Uterus (tissue), 3 donors: ENCODE measurements at regions not wholly inside any gene's neighbourhood (a gene's known extent, or its start where the extent isn't known, plus 50 kb on each side); places are given as distances from the start of the nearest gene placed in this dataset.

Experiments
- DNase-seq, 2 donors: peaks; one replicate each; pipeline ENCODE4 v3.0.0-alpha.2; 2019 to 2020
- H3K27ac ChIP-seq, 2 donors: fragments of 200-600 bp; sonication (generic); 1 replicate in 1 of 2; 2 replicates in 1 of 2; pipeline ENCODE4 v1.5.1; 2016 to 2018
- H3K27me3 ChIP-seq, 2 donors: fragments of 200-600 bp; sonication (generic); one replicate each; pipeline ENCODE4 v1.5.1; 2018 to 2019; ENCODE audit warnings: control low read depth in 1 of 2
- H3K36me3 ChIP-seq, 2 donors: fragments of 200-600 bp; sonication (generic); one replicate each; pipeline ENCODE4 v1.5.1; 2019; ENCODE audit warnings: control low read depth in 1 of 2
- H3K4me1 ChIP-seq, 2 donors: fragments of 200-600 bp; sonication (generic); one replicate each; pipeline ENCODE4 v1.5.1; 2018 to 2019; ENCODE audit warnings: control low read depth in 1 of 2
- H3K4me3 ChIP-seq, 2 donors: fragments of 200-600 bp; sonication (generic); 1 replicate in 1 of 2; 2 replicates in 1 of 2; pipeline ENCODE4 v1.5.1; 2018 to 2019; ENCODE audit warnings: mild to moderate bottlenecking in 1 of 2
- H3K9me3 ChIP-seq, 2 donors: fragments of 200-600 bp; sonication (generic); one replicate each; pipeline ENCODE4 v1.5.1; 2019; ENCODE audit warnings: control low read depth in 1 of 2
- POLR2A ChIP-seq, 2 donors: fragments of 450-650 bp; IDR thresholded peaks; one replicate each; pipeline ENCODE4 v1.6.1; 2016; ENCODE audit warnings: antibody characterized with exemption in 2 of 2, mild to moderate bottlenecking in 1 of 2, moderate library complexity in 1 of 2
- intact Hi-C: fragments of 100-400 bp; cut with DNase I; formaldehyde crosslinking; loops from one replicate; pipeline ENCODE4 v1.15.1; 2023; ENCODE audit warnings: low total_unique reads
- TF ChIP-seq, protein P1 (sequence below), 4 experiments: fragments of 200-600 bp in 2 of 4; fragments of 450-650 bp in 2 of 4; sonication (generic) in 2 of 4; IDR thresholded peaks; one replicate each; pipeline ENCODE4 v1.5.1; 2016 to 2019; ENCODE audit warnings: antibody characterized with exemption in 4 of 4, mild to moderate bottlenecking in 2 of 4, moderate library complexity in 1 of 4
- donor health status: DM: yes; HTN: yes; CAD: no.

DNA sequence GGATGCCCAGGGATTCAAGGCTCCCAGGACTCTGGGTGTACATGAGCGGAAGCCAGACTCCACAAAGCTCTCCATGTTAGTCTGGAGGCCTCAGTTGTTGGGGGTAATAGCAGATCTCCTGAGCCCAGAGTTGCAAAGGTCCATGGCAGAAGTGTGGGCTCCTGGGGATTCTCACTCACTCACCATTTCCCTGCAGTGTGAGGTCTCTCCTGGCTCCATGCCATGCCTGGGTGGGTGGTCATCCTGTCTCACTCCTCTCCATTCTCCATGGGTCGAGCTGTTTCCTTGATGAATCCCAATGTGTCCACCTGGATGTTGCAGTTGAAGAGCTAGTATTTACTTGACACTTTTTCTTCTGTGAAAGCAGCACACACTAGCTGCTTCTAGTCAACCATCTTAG is 156.8 kb upstream of the LRRC7 start:
- no peaks in the 10 kb centered on the region for H3K9me3 ChIP-seq
- intact Hi-C loops, result no loop called here
- no peaks in the 10 kb centered on the region for H3K27me3 ChIP-seq
- TF ChIP-seq, protein P1, sequence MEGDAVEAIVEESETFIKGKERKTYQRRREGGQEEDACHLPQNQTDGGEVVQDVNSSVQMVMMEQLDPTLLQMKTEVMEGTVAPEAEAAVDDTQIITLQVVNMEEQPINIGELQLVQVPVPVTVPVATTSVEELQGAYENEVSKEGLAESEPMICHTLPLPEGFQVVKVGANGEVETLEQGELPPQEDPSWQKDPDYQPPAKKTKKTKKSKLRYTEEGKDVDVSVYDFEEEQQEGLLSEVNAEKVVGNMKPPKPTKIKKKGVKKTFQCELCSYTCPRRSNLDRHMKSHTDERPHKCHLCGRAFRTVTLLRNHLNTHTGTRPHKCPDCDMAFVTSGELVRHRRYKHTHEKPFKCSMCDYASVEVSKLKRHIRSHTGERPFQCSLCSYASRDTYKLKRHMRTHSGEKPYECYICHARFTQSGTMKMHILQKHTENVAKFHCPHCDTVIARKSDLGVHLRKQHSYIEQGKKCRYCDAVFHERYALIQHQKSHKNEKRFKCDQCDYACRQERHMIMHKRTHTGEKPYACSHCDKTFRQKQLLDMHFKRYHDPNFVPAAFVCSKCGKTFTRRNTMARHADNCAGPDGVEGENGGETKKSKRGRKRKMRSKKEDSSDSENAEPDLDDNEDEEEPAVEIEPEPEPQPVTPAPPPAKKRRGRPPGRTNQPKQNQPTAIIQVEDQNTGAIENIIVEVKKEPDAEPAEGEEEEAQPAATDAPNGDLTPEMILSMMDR (IDR thresholded peaks at IDR 0.05), result no peak
- no peak for TF ChIP-seq POLR2A (IDR thresholded peaks at IDR 0.05)
- H3K36me3 ChIP-seq, result no peaks in the 10 kb centered on the region
- H3K27ac ChIP-seq, result no peak overlapping the region
- no peak overlapping the region for H3K4me3 ChIP-seq
- no peaks in the 10 kb centered on the region for H3K4me1 ChIP-seq
- DNase-seq, result no peak

DNA sequence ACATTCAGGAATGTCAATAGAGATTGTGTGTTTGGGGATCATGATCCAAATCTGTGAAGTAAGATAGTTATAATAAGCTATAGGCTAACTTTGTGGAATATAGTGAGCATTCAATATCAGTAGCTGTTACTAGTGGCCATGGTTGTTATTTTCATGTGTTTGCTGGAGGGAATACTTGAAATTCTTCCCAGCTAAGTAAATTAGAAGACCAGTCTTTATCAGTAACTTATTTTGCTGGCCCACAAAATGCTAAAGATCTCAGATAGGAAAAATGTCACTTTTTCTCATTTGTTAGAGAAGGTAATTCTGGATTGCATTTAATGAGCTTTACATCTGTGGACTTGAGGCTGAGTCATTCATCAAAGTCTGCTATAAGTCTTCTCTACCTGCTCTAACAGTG is 156.1 kb upstream of the LRRC7 start:
- no peaks in the 10 kb centered on the region for H3K36me3 ChIP-seq
- no peak overlapping the region for H3K27ac ChIP-seq
- no peaks in the 10 kb centered on the region for H3K4me1 ChIP-seq
- no peak for DNase-seq
- no peak overlapping the region for H3K4me3 ChIP-seq
- no peaks in the 10 kb centered on the region for H3K27me3 ChIP-seq
- TF ChIP-seq, protein P1 (IDR thresholded peaks at IDR 0.05), result no peak
- no peak for TF ChIP-seq POLR2A (IDR thresholded peaks at IDR 0.05)
- no peaks in the 10 kb centered on the region for H3K9me3 ChIP-seq
- intact Hi-C loops, result no loop called here

DNA sequence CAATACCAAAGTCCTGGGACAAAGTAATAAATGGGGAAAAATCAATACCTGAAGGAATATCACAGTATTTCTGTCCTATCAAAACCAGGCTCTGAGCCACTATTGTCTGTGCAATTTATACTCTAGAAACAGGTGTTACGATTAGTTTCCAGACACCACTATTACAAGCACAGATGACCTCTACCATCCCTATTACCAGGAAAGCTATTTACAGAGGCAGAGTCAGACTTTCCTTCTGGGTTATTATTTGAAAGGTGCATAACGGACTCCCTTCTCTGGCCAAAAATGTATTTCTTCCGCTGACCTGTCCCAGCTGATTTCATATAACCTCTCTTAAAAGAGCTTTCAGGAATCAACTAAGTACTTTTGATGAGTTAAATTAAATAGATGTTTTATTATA is 154.6 kb upstream of the LRRC7 start:
- intact Hi-C loops, result no loop called here
- no peak for TF ChIP-seq POLR2A (IDR thresholded peaks at IDR 0.05)
- TF ChIP-seq, protein P1 (IDR thresholded peaks at IDR 0.05), result no peak
- H3K4me3 ChIP-seq, result no peak overlapping the region

DNA sequence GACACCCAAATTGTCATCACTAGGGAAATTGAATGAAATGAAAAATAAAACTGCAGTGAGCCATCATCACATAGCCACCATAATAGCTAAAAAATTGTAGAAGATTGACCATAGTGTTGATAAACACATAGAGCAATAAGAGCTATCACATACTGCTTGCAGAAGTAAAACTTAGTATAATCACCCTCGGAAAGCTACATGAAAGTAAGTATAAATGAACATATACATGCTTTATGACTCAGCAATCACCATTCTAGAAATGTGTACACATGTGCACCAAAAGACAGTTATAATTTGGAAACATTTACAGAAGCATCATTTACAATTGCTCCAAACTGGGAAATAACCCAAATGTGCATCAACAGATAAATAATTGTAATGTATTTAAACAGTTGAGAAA is 153.1 kb upstream of the LRRC7 start:
- no peak for DNase-seq
- no peaks in the 10 kb centered on the region for H3K27me3 ChIP-seq
- no peaks in the 10 kb centered on the region for H3K4me1 ChIP-seq
- TF ChIP-seq, protein P1 (IDR thresholded peaks at IDR 0.05), result no peak
- TF ChIP-seq POLR2A (IDR thresholded peaks at IDR 0.05), result no peak
- H3K9me3 ChIP-seq, result no peaks in the 10 kb centered on the region
- H3K27ac ChIP-seq, result no peak overlapping the region
- no peak overlapping the region for H3K4me3 ChIP-seq
- intact Hi-C loops, result no loop called here
- no peaks in the 10 kb centered on the region for H3K36me3 ChIP-seq

More for the DNA sequence above, 154.6 kb upstream of the LRRC7 start:
- Histone ChIP-seq H3K27me3 (no peaks in the 10 kb centered on the region), H3K4me1 (no peaks in the 10 kb centered on the region), H3K27ac (no peak overlapping the region), H3K36me3 (no peaks in the 10 kb centered on the region), H3K9me3 (no peaks in the 10 kb centered on the region)
- no peak for DNase-seq

DNA sequence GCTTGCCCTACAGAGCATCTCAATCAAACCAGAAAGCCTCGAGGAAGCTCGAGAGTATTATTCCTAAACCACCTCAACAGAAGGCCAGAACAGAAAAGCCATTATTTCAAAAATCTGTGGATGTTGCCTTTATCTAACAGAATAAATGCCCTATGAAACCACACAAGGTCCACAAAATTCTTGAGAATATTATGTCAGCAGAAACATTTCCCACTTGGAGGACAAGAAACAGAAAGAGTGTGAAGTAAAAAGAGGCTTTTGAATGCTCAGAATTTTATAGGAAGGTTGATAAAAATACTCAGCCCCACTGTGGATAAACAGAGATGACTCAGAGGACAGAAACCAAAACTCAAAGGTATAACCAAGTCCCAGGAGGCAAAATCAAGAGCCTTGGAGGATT is 146.4 kb upstream of the LRRC7 start:
- Histone ChIP-seq H3K27ac (no peak overlapping the region), H3K4me3 (no peak overlapping the region), H3K4me1 (no peaks in the 10 kb centered on the region), H3K36me3 (no peaks in the 10 kb centered on the region), H3K9me3 (no peaks in the 10 kb centered on the region), H3K27me3 (no peaks in the 10 kb centered on the region)
- TF ChIP-seq, protein P1 (IDR thresholded peaks at IDR 0.05), result no peak
- no peak for TF ChIP-seq POLR2A (IDR thresholded peaks at IDR 0.05)
- intact Hi-C loops, result no loop called here
- no peak for DNase-seq
